ENCODE measurements at regions not wholly inside any gene's neighbourhood (a gene's known extent, or its start where the extent isn't known, plus 50 kb on each side); places are given as distances from the start of the nearest gene placed in this dataset.

DNA sequence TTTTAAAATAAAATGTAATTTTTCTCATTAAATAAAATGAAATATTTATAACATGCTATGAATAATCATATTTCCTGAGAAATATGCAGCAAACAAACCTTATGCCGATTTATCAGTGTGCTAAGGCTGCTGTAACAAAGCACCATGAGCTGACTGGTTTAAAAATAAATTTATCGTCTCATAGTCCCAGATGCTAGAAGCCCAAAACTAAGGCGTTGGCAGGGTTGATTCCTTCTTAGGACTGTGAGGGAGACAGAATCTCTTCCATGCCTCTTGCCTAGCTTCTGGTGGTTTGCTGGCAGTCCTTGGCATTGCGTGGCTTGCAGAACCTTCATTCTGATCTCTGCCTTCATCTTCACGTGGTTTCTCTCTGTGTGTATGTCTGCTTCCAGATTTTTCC is 740.3 kb downstream of the OTOL1 start:
- no peaks in the 10 kb centered on the region for H3K9me3 ChIP-seq (ENCODE audit: low read depth, low read length)
- no peaks in the 10 kb centered on the region for H3K79me2 ChIP-seq (ENCODE audit: insufficient read depth, low read length)
- no peak overlapping the region for H3K4me2 ChIP-seq (ENCODE audit: insufficient read depth, low read length)
- H3K4me3 ChIP-seq (ENCODE audit: insufficient read depth, low read length), result no peak overlapping the region
- H3K4me1 ChIP-seq (ENCODE audit: insufficient read depth, low read length), result no peaks in the 10 kb centered on the region
- H2AFZ ChIP-seq (ENCODE audit: low read length), result peak overlapping the region; percentile 13
- H4K20me1 ChIP-seq (ENCODE audit: insufficient read depth, low read length), result no peaks in the 10 kb centered on the region
- no peak overlapping the region for H3K27ac ChIP-seq (ENCODE audit: low read depth, low read length)
- TF ChIP-seq, protein P1, sequence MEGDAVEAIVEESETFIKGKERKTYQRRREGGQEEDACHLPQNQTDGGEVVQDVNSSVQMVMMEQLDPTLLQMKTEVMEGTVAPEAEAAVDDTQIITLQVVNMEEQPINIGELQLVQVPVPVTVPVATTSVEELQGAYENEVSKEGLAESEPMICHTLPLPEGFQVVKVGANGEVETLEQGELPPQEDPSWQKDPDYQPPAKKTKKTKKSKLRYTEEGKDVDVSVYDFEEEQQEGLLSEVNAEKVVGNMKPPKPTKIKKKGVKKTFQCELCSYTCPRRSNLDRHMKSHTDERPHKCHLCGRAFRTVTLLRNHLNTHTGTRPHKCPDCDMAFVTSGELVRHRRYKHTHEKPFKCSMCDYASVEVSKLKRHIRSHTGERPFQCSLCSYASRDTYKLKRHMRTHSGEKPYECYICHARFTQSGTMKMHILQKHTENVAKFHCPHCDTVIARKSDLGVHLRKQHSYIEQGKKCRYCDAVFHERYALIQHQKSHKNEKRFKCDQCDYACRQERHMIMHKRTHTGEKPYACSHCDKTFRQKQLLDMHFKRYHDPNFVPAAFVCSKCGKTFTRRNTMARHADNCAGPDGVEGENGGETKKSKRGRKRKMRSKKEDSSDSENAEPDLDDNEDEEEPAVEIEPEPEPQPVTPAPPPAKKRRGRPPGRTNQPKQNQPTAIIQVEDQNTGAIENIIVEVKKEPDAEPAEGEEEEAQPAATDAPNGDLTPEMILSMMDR (IDR thresholded peaks at IDR 0.05; ENCODE audit: extremely low read depth, low read depth, low read length), result no peak
- DNase-seq (ENCODE audit: insufficient read length, low spot score, missing footprints), result no peak
- no peaks in the 10 kb centered on the region for H3K27me3 ChIP-seq (ENCODE audit: insufficient read depth, low read length)
- no peaks in the 10 kb centered on the region for H3K36me3 ChIP-seq (ENCODE audit: insufficient read depth, low read length)

DNA sequence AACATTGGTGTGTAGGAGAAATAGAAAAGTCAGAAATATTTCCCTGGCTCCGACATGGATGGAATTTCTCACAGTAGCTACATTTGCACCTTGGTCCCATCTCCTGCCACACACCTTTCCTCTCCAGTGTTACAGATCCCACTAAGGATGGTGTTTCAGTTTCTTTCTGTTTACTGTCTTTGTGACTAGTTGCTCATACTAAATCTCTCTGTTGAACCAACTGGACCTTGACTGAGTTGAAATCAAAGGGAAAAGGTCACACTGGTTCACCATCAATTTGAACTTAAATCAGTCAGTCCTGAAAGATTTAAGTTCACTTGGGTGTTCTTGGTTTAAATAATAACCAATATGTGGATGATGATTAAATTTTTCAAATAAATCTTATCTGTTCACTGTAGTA is 754.2 kb downstream of the OTOL1 start:
- TF ChIP-seq, protein P1 (IDR thresholded peaks at IDR 0.05; ENCODE audit: extremely low read depth, low read depth, low read length), result no peak
- Histone ChIP-seq H3K4me2 (ENCODE audit: insufficient read depth, low read length) (no peak overlapping the region), H4K20me1 (ENCODE audit: insufficient read depth, low read length) (no peaks in the 10 kb centered on the region), H3K9me3 (ENCODE audit: low read depth, low read length) (no peaks in the 10 kb centered on the region), H3K27me3 (ENCODE audit: insufficient read depth, low read length) (no peaks in the 10 kb centered on the region), H2AFZ (ENCODE audit: low read length) (no peak overlapping the region), H3K4me1 (ENCODE audit: insufficient read depth, low read length) (no peaks in the 10 kb centered on the region), H3K79me2 (ENCODE audit: insufficient read depth, low read length) (no peaks in the 10 kb centered on the region), H3K4me3 (ENCODE audit: insufficient read depth, low read length) (no peak overlapping the region), H3K27ac (ENCODE audit: low read depth, low read length) (no peak overlapping the region), H3K36me3 (ENCODE audit: insufficient read depth, low read length) (no peaks in the 10 kb centered on the region)
- DNase-seq (ENCODE audit: insufficient read length, low spot score, missing footprints), result no peak

- no peaks in the 10 kb centered on the region for H4K20me1 ChIP-seq (ENCODE audit: insufficient read depth, low read length)
- H3K79me2 ChIP-seq (ENCODE audit: insufficient read depth, low read length), result no peaks in the 10 kb centered on the region
- TF ChIP-seq, protein P1 (IDR thresholded peaks at IDR 0.05; ENCODE audit: extremely low read depth, low read depth, low read length), result no peak
- H3K4me2 ChIP-seq (ENCODE audit: insufficient read depth, low read length), result no peak overlapping the region
- no peak for DNase-seq (ENCODE audit: insufficient read length, low spot score, missing footprints)
- H3K27me3 ChIP-seq (ENCODE audit: insufficient read depth, low read length), result no peaks in the 10 kb centered on the region
- no peak overlapping the region for H3K27ac ChIP-seq (ENCODE audit: low read depth, low read length)
- H3K36me3 ChIP-seq (ENCODE audit: insufficient read depth, low read length), result no peaks in the 10 kb centered on the region
- no peak overlapping the region for H2AFZ ChIP-seq (ENCODE audit: low read length)
- no peaks in the 10 kb centered on the region for H3K9me3 ChIP-seq (ENCODE audit: low read depth, low read length)
- no peak overlapping the region for H3K4me3 ChIP-seq (ENCODE audit: insufficient read depth, low read length)
- no peaks in the 10 kb centered on the region for H3K4me1 ChIP-seq (ENCODE audit: insufficient read depth, low read length)
Measured at GRCh38 chr3:162262129-162262528, 765.5 kb downstream of the OTOL1 start.

DNA sequence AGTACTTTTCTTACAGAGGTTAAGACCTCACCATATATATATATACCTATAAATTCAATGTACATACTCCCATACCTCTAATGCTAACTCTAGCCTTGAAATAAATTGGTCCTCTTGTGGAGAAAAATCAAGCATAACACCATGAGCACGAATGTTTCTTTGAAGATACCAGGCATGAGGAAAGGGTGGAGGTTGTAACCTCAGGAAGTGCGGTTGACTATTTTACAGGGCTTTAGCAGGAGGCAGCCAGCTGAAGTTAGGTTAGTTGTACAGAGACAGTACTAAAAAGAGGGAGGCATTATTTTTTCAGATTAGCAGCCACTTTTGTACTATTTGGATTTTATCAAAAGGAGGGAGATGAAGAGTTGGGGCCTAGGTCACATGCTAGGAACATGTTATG is 767.0 kb downstream of the OTOL1 start:
- no peaks in the 10 kb centered on the region for H3K4me1 ChIP-seq (ENCODE audit: insufficient read depth, low read length)
- H3K27me3 ChIP-seq (ENCODE audit: insufficient read depth, low read length), result no peaks in the 10 kb centered on the region
- H3K27ac ChIP-seq (ENCODE audit: low read depth, low read length), result no peak overlapping the region
- H3K79me2 ChIP-seq (ENCODE audit: insufficient read depth, low read length), result no peaks in the 10 kb centered on the region
- no peaks in the 10 kb centered on the region for H3K9me3 ChIP-seq (ENCODE audit: low read depth, low read length)
- no peaks in the 10 kb centered on the region for H4K20me1 ChIP-seq (ENCODE audit: insufficient read depth, low read length)
- no peak overlapping the region for H3K4me2 ChIP-seq (ENCODE audit: insufficient read depth, low read length)
- TF ChIP-seq, protein P1 (IDR thresholded peaks at IDR 0.05; ENCODE audit: extremely low read depth, low read depth, low read length), result no peak
- no peaks in the 10 kb centered on the region for H3K36me3 ChIP-seq (ENCODE audit: insufficient read depth, low read length)
- no peak for DNase-seq (ENCODE audit: insufficient read length, low spot score, missing footprints)
- no peak overlapping the region for H3K4me3 ChIP-seq (ENCODE audit: insufficient read depth, low read length)
- H2AFZ ChIP-seq (ENCODE audit: low read length), result no peak overlapping the region

All from osteoblast (primary cell).